ENCODE measurements at regions not wholly inside any gene's neighbourhood (a gene's known extent, or its start where the extent isn't known, plus 50 kb on each side); places are given as distances from the start of the nearest gene placed in this dataset.

DNA sequence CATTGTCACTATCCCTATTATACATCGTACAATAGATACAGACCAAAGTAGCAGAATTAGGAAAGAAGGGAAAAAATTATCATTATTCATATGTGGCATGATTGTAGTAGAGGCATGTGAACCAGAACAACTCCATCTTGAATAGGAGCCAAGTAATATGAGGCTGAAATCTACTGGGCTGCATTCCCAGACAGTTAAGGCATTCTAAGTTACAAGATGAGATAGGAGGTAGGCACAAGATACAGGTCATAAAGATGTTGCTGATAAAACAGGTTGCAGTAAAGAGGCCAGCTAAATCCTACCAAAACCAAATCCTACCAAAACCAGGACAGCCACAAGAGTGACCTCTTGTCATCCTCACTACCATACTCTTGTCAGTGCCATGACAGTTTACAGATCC is 1035.4 kb upstream of the SEMA6D start:
- DNase-seq (ENCODE audit: low read depth): no peak
- TF ChIP-seq CTCF (conservative IDR thresholded peaks at IDR 0.05; ENCODE audit: low read length): no peak
- no peak overlapping the region for H3K4me3 ChIP-seq (ENCODE audit: low read length)

- no peak overlapping the region for H3K4me3 ChIP-seq (ENCODE audit: low read length)
- TF ChIP-seq CTCF (conservative IDR thresholded peaks at IDR 0.05; ENCODE audit: low read length): no peak
- DNase-seq (ENCODE audit: low read depth): no peak
Observed at GRCh38 chr15:46682969-46683791, 1034.1 kb upstream of the SEMA6D start.

GRCh38 chr15:46685096-46685495 is 1032.2 kb upstream of the SEMA6D start:
- no peak for TF ChIP-seq CTCF (conservative IDR thresholded peaks at IDR 0.05; ENCODE audit: low read length)
- DNase-seq (ENCODE audit: low read depth): no peak

DNA sequence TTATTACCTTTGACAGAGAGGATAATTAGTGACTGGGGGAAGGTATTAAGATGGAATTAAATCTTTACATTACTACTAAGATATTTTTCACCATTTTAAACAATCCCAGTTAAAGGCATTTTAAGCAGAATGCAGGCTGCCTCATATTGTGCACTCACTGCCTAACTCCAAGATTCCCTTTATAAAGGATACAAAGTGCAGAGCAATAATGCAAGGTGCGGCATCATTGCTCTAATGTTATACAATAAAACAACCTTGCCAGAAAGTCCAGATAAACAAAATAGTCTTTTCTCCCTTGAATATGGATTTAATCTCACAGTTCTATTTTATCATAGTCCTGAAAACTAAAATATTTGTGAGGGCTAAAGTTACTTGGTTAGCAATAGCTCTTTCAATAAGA is 1031.6 kb upstream of the SEMA6D start:
- no peak for TF ChIP-seq CTCF (conservative IDR thresholded peaks at IDR 0.05; ENCODE audit: low read length)
- no peak for DNase-seq (ENCODE audit: low read depth)
- H3K4me3 ChIP-seq (ENCODE audit: low read length): no peak overlapping the region

More at GRCh38 chr15:46685096-46685495, 1032.2 kb upstream of the SEMA6D start:
- H3K4me3 ChIP-seq (ENCODE audit: low read length): no peak overlapping the region

DNA sequence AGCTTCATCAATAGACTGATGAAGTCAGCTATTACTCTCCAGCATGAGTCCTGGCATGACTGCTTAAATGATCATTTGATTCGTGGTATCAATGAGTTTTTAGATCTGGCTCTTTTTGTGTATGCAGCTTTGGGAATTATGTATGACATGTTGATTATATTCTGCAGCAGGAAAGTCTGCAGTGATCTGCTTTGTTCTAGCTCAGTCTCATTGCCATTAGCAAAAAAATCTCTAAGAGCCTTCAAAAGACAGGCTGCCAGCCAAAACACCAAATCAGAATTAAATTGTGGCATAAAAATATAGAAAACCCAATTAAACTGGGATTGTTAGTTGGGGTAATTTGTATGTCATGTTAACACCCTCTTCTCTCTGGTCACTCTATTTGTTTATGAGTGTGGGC is 1021.0 kb upstream of the SEMA6D start:
- no peak overlapping the region for H3K4me3 ChIP-seq (ENCODE audit: low read length)
- no peak for DNase-seq (ENCODE audit: low read depth)
- TF ChIP-seq CTCF (conservative IDR thresholded peaks at IDR 0.05; ENCODE audit: low read length): no peak

DNA sequence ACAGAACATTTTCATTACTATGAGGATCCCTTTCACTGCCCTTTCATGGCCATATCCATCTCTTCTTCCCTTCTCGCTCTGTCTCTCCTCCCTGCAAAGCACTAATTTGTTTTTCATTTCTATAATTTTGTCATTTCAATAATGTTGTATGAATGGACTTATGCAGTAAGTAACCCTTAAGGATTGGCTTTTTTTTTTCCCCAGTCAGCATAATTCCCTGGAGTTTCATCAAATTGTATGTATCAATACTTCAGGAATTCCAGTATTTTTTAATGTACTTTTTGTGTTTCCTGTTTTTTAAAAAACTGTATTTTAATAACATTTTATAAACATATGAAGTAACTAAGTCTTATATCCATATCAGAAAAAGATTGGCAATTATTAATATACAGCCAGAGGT is 1016.0 kb upstream of the SEMA6D start:
- TF ChIP-seq CTCF (conservative IDR thresholded peaks at IDR 0.05; ENCODE audit: low read length): no peak
- no peak overlapping the region for H3K4me3 ChIP-seq (ENCODE audit: low read length)
- no peak for DNase-seq (ENCODE audit: low read depth)

DNA sequence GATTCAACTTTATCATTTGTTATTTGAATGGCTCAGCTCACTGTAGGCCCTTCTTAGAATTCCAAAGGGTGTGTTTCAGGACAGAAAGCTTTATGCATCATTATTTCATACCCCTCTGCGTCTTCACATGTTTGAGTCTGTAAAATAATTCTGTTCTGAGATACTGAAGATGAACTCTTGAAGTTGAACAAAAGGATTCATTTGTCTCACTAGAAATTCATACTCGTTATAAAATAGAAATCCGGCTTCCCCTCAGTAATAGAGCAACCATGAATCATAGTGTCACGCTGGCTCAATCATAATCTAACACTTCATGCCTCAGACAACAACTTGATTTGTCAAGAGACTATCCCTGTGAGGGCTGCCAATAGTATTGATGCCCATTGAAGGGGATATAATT is 1015.4 kb upstream of the SEMA6D start:
- H3K4me3 ChIP-seq (ENCODE audit: low read length): no peak overlapping the region
- no peak for DNase-seq (ENCODE audit: low read depth)
- no peak for TF ChIP-seq CTCF (conservative IDR thresholded peaks at IDR 0.05; ENCODE audit: low read length)
